Heart left ventricle (tissue), 16 donors: ENCODE measurements at regions not wholly inside any gene's neighbourhood (a gene's known extent, or its start where the extent isn't known, plus 50 kb on each side); places are given as distances from the start of the nearest gene placed in this dataset.

Experiments
- ATAC-seq, 4 donors: fragments of 200-7000 bp; cut with Tn5 transposase; one replicate each; pipeline ENCODE4 v1.9.1; 2020 to 2022; ENCODE audit warnings: moderate library complexity in 4 of 4, mild to moderate bottlenecking in 3 of 4, moderate number of reproducible peaks in 1 of 4
- DNase-seq, 5 donors: peaks; one replicate each; pipeline ENCODE4 v3.0.0-alpha.2; 2020
- H3K27ac ChIP-seq, 12 donors: fragments of 200-600 bp; sonication (generic) in 4 of 12; one replicate each; pipeline versions ENCODE4 v1.5.0 to v1.8.0; 2016 to 2022; ENCODE audit warnings: mild to moderate bottlenecking in 2 of 12
- H3K27me3 ChIP-seq, 9 donors: fragments of 200-600 bp; sonication (generic) in 2 of 9; one replicate each; pipeline versions ENCODE4 v1.5.1 to v1.8.0; 2016 to 2022; ENCODE audit warnings: mild to moderate bottlenecking in 3 of 9
- H3K36me3 ChIP-seq, 9 donors: fragments of 200-600 bp; sonication (generic) in 2 of 9; one replicate each; pipeline versions ENCODE4 v1.5.0 to v1.8.0; 2018 to 2022; ENCODE audit warnings: mild to moderate bottlenecking in 2 of 9
- H3K4me1 ChIP-seq, 12 donors: fragments of 200-600 bp; sonication (generic) in 4 of 12; one replicate each; pipeline versions ENCODE4 v1.5.0 to v1.8.0; 2016 to 2022; ENCODE audit warnings: mild to moderate bottlenecking in 3 of 12
- H3K4me3 ChIP-seq, 12 donors: fragments of 200-600 bp; sonication (generic) in 4 of 12; one replicate each; pipeline versions ENCODE4 v1.5.0 to v1.8.0; 2017 to 2022; ENCODE audit warnings: mild to moderate bottlenecking in 9 of 12, moderate library complexity in 4 of 12
- H3K9me3 ChIP-seq, 12 donors: fragments of 200-600 bp; sonication (generic) in 4 of 12; one replicate each; pipeline versions ENCODE4 v1.5.0 to v1.8.0; 2016 to 2022; ENCODE audit warnings: mild to moderate bottlenecking in 1 of 12
- POLR2A ChIP-seq, 2 donors: fragments of 450-650 bp; IDR thresholded peaks; one replicate each; pipeline ENCODE4 v1.6.1; 2017; ENCODE audit warnings: antibody characterized with exemption in 2 of 2, mild to moderate bottlenecking in 2 of 2, moderate library complexity in 2 of 2
- WGBS, 4 donors: extraction: QIAGEN DNeasy Blood & Tissue Kit in 2 of 4; methylation state at CpG; one replicate each; pipeline versions ENCODE4 v1.1.5 to v1.1.7; 2013 to 2018; 5-methylcytosine and 5-hydroxymethylcytosine counted together
- intact Hi-C, 10 donors: fragments of 100-400 bp; cut with DNase I; formaldehyde crosslinking; loops; one replicate each; pipeline versions ENCODE4 v1.11.1 to v1.14.2; 2022
- TF ChIP-seq, protein P1 (sequence below), 12 donors: fragments of 200-600 bp; sonication (generic) in 4 of 12; IDR thresholded peaks; one replicate each; pipeline versions ENCODE4 v1.5.0 to v1.8.0; 2018 to 2022; ENCODE audit warnings: antibody characterized with exemption in 12 of 12, mild to moderate bottlenecking in 5 of 12
- donor health status: ischemic (EF 13 %, LVEDD 7.1; RV severe dilation, severe dysfunction).
- donor health status: healthy with polysubstance abuse.
- donor health status: DM: no; HTN: yes; CAD: no.
- donor health status: DM: no; HTN: no; CAD: no.
- donor health status: ischemic (EF 25% LVEDD 6.9; RV normal size, moderate dysfunction).
- donor health status: ischemic (EF 25% LVEDD 5.7; RV mildly dilated, moderate dysfunction).
- donor health status: healthy.
- donor health status: DM: yes; HTN: yes; CAD: no.
- donor health status: ischemic (EF 35%, LVEDD 5.7; RV mildly dilated, moderate dysfunction).
- donor health status: nonischemic (EF 11% LVEDD 7.7; RV severe dilation, severe dysfunction).
- donor health status: DM: yes; HTN: yes; CAD: no.
- donor health status: PGD.
- donor health status: ischemic (EF 29% LVEDD 5.4; RV normal size, mild dysfunction).
- donor health status: nonischemic (EF 23%, LVEDD 6.1; RV moderate dilation, normal function).

- intact Hi-C loops = no loop called here
- no peak for DNase-seq
- no peak overlapping the region for H3K27ac ChIP-seq
- no peak for ATAC-seq
- TF ChIP-seq, protein P1, sequence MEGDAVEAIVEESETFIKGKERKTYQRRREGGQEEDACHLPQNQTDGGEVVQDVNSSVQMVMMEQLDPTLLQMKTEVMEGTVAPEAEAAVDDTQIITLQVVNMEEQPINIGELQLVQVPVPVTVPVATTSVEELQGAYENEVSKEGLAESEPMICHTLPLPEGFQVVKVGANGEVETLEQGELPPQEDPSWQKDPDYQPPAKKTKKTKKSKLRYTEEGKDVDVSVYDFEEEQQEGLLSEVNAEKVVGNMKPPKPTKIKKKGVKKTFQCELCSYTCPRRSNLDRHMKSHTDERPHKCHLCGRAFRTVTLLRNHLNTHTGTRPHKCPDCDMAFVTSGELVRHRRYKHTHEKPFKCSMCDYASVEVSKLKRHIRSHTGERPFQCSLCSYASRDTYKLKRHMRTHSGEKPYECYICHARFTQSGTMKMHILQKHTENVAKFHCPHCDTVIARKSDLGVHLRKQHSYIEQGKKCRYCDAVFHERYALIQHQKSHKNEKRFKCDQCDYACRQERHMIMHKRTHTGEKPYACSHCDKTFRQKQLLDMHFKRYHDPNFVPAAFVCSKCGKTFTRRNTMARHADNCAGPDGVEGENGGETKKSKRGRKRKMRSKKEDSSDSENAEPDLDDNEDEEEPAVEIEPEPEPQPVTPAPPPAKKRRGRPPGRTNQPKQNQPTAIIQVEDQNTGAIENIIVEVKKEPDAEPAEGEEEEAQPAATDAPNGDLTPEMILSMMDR (IDR thresholded peaks at IDR 0.05) = no peak
- no peak for TF ChIP-seq POLR2A (IDR thresholded peaks at IDR 0.05)
- H3K4me3 ChIP-seq = no peak overlapping the region
- no peaks in the 10 kb centered on the region for H3K4me1 ChIP-seq
- H3K9me3 ChIP-seq = peaks cover 0 to 4% (median 0%) of the 10 kb centered on the region in 12 donors
- H3K27me3 ChIP-seq = no peaks in the 10 kb centered on the region
- WGBS, 4 donors = 57 to 74% (median 64%) methylated on average over 1 of the region's 1 CpG
- H3K36me3 ChIP-seq = no peaks in the 10 kb centered on the region
These were observed 248.0 kb upstream of the CNTNAP5 start for GRCh38 chr2:123777116-123777515.

GRCh38 chr2:123783164-123783563 is 241.9 kb upstream of the CNTNAP5 start:
- DNase-seq = no peak
- no peak overlapping the region for H3K4me3 ChIP-seq
- intact Hi-C loops = no loop called here
- peaks cover 0 to 20% (median 3%) of the 10 kb centered on the region in 12 donors for H3K9me3 ChIP-seq
- ATAC-seq = no peak
- no peak overlapping the region for H3K27ac ChIP-seq
- H3K36me3 ChIP-seq = no peaks in the 10 kb centered on the region
- H3K4me1 ChIP-seq = no peaks in the 10 kb centered on the region
- WGBS, 4 donors = 41 to 60% (median 53%) methylated on average over 2 of the region's 2 CpGs
- no peaks in the 10 kb centered on the region for H3K27me3 ChIP-seq
- no peak for TF ChIP-seq POLR2A (IDR thresholded peaks at IDR 0.05)
- TF ChIP-seq, protein P1 (IDR thresholded peaks at IDR 0.05) = no peak

DNA sequence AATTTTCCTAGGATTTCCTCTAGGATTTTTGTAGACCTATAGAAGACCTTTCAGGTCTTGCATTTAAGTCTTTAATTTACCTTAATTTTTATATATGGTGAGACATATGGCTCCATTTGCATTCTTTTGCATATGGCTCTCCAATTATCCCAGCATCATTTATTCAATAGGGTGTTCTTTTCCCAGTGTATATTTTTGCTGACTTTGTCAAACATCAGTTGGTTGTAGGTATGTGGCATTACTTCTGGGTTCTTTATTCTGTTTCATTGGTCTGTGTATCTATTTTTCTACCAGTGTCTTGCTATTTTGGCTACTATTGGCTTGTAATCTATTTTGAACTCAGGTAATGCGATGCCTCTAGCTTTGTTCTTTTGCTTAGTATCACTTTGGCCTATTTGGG is 239.8 kb upstream of the CNTNAP5 start:
- WGBS, 4 donors = 0 to 99% (median 53%) methylated on average over 1 of the region's 1 CpG
- ATAC-seq = no peak
- Histone ChIP-seq H3K27ac (no peak overlapping the region), H3K9me3 (peaks cover 0 to 20% (median 3%) of the 10 kb centered on the region in 12 donors), H3K36me3 (no peaks in the 10 kb centered on the region), H3K4me3 (no peak overlapping the region), H3K27me3 (no peaks in the 10 kb centered on the region), H3K4me1 (no peaks in the 10 kb centered on the region)
- intact Hi-C loops = no loop called here
- no peak for DNase-seq
- TF ChIP-seq POLR2A (IDR thresholded peaks at IDR 0.05) = no peak
- TF ChIP-seq, protein P1 (IDR thresholded peaks at IDR 0.05) = no peak

GRCh38 chr2:123791207-123791606 is 233.9 kb upstream of the CNTNAP5 start:
- intact Hi-C loops = no loop called here
- 72 to 78% (median 73%) methylated on average over 4 of the region's 4 CpGs for WGBS, 4 donors
- TF ChIP-seq, protein P1 (IDR thresholded peaks at IDR 0.05) = no peak
- no peak for TF ChIP-seq POLR2A (IDR thresholded peaks at IDR 0.05)
- DNase-seq = no peak
- ATAC-seq = no peak
- Histone ChIP-seq H3K9me3 (peaks cover 0 to 4% (median under 1%) of the 10 kb centered on the region in 12 donors), H3K4me3 (no peak overlapping the region), H3K36me3 (no peaks in the 10 kb centered on the region), H3K27me3 (no peaks in the 10 kb centered on the region), H3K27ac (no peak overlapping the region), H3K4me1 (no peaks in the 10 kb centered on the region)
